ENCODE measurements at regions not wholly inside any gene's neighbourhood (a gene's known extent, or its start where the extent isn't known, plus 50 kb on each side); places are given as distances from the start of the nearest gene placed in this dataset.
"Not testable (repeated sequence)": the region's sequence is repeated elsewhere in the genome, so short reads cannot be mapped to it uniquely, and the experiment has no call there.

DNA sequence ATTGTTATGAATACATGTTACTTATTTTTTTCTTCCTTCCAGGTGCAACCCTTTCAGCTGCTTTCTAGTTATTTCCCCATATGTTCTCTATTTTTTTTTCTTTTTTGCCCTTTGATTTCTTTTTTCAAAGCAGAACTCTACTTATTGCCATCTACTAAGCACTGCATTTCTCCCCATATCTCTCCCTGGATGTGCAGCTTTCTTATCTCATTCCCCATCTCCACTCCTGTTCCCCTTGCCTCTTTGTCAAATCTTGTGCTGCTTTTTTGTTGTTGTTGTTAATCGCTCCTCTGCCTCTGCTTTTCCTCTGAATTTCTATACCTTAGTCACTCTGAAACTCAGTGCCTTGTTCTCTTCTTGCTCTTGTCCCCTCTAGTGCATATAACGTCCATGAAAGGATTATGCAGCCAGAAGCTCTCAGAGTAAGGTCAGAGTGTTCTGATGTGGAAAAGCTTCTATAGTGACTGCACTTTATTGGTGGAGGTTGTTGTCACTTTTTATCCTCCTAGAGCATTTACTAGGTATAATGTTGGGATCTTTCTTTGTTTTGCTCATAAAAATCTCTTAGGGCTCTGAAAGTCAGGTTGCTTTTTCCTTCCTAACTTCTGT is 51.1 kb upstream of the JADE1 start:
- no peak for DNase-seq (ENCODE audit: low read depth)

GRCh38 chr4:128757712-128758111 is 51.8 kb upstream of the JADE1 start:
- DNase-seq (ENCODE audit: low read depth): no peak

DNA sequence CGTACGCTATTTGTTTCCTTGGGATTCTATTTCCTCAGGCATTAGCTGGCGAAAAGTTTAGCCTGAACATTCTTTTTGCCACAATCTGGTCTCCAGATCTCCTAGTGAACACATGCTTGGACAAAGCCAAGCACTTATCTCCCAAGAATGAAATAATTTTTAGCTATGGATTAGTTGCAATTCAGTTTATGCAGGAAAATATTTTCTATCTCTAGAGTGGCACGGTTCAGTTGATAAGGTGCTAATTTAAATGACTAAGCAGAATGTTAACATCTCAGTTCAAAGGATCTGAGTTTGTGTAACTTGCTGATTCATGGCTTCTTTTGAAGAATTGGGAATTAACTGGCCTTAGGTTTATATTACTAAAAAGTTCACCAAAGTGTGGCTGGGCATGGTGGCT is 58.1 kb upstream of the JADE1 start:
- DNase-seq (ENCODE audit: low read depth): no peak

GRCh38 chr4:128741748-128742147 is 67.8 kb upstream of the JADE1 start:
- DNase-seq (ENCODE audit: low read depth): not testable (repeated sequence)

DNA sequence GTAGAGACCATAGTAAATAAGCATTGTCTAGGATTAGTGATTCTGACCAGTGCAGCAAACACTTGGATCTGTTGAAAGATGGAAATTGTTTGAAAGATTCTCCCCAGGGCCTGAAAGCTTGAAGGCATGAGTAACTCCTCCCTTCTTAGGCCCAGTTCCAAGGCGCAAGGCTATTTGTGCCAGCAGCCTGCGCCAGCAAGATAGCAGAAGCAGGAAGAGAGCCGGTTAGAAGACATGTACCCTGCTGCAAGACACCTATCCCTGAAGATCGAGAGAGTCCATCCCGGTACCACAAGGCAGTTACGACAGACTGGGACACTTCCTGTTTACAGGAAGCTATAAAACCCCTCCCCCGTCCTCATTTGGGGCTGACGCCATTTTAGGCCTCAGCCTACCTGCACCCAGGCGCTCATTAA is 72.4 kb upstream of the JADE1 start:
- DNase-seq (ENCODE audit: low read depth): no peak

GRCh38 chr4:128735714-128736113 is 73.8 kb upstream of the JADE1 start:
- DNase-seq (ENCODE audit: low read depth): no peak

DNA sequence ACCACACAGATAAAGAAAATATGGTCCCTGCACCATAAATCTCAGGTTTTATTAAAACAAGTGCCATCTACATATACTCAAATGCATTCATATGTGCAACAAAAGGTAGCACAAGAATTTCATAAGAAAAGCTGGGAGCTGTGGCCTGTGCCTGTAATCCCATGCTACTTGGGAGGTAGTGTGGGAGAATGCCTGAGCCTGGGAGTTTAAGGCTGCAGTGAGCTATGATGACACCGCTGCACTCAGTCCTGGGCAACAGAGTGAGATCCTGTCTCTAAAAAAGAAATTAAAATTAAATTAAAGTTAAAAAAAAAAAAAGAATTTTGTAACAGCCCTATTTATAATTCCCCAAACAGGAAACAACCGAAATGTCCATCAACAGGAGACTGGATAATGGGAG is 81.3 kb upstream of the JADE1 start:
- no peak for DNase-seq (ENCODE audit: low read depth)

- DNase-seq (ENCODE audit: low read depth): no peak
Measured at GRCh38 chr4:128727658-128728057, 81.8 kb upstream of the JADE1 start.

DNA sequence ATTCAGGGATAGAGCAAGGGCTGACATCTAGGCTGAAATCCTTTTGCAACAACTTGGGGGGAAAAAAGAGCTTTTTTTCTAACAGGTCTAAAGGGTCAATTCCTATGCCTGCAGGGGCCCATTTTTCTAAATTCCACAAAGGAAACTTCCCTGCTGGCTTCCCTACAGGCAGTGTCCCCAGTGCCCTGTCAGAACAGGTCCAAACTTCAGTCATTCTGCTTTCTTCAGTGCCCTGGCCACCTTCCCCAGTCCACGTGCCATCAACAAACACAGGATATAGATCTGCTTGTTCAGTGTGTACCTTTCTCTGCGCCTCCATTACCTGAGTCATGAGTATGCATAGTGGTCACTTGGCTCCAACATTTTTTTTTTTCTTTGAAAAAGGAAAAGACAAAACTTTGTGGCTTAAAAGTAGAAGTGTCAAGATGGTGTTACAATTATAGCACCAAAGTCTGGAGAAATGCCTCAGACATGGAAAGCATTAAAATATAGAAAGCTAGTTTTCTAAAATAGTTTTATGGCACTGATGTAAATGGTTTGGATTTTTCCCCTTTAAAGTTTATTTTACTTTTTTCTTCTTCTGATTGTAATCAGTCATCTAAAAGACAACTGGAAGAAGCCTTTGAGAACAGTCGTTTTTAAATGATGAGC is 84.0 kb upstream of the JADE1 start:
- DNase-seq (ENCODE audit: low read depth): no peak

- no peak for DNase-seq (ENCODE audit: low read depth)
Measured at GRCh38 chr4:128722911-128723310, 86.6 kb upstream of the JADE1 start.

- DNase-seq (ENCODE audit: low read depth): no peak
Measured at GRCh38 chr4:128721896-128722295, 87.6 kb upstream of the JADE1 start.

- DNase-seq (ENCODE audit: low read depth): no peak
Measured at GRCh38 chr4:128720270-128720669, 89.2 kb upstream of the JADE1 start.

GRCh38 chr4:128718768-128719167 is 90.7 kb upstream of the JADE1 start:
- DNase-seq (ENCODE audit: low read depth): no peak

GRCh38 chr4:128716338-128716737 is 93.2 kb upstream of the JADE1 start:
- DNase-seq (ENCODE audit: low read depth): no peak

DNA sequence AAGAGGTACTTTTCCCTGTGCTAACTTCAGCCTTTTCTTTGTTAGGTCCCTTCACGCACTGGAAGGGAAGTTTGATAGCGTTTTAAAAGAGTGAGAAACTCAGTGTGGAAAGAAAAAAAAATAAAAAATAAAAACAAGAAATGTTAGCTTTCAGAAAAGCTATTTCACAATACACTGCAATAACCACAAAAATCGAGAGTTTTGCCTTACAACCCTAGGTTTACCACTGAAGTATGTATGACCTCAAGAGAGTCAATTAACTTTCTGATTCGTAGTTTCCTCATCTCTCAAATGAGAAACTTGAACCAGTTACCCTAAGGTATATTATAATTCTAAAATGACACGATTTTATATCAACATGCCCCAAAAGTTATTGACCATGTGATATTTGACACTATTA is 93.9 kb upstream of the JADE1 start:
- no peak for DNase-seq (ENCODE audit: low read depth)

GRCh38 chr4:128711361-128711760 is 98.1 kb upstream of the JADE1 start:
- DNase-seq (ENCODE audit: low read depth): no peak

DNA sequence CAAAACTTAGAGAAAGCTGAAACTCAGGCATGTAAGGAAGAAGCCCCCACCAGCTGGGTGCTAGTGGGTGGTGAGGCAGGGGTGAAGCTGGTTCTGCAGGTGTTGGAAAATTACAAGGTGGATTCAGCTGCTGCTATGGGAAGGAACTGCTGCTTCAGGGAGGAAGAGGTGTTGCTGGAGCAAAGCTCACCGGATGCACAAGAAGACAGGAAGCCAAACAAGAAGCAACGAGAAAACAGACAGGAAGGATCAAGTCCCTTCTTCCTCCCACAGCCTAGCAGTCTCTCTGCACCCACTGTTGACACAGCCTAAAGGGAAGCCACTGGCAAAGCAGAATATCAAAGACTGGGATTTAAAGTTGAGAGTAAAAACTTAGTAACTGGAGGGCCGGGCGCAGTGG is 100.2 kb upstream of the JADE1 start:
- DNase-seq (ENCODE audit: low read depth): no peak

DNA sequence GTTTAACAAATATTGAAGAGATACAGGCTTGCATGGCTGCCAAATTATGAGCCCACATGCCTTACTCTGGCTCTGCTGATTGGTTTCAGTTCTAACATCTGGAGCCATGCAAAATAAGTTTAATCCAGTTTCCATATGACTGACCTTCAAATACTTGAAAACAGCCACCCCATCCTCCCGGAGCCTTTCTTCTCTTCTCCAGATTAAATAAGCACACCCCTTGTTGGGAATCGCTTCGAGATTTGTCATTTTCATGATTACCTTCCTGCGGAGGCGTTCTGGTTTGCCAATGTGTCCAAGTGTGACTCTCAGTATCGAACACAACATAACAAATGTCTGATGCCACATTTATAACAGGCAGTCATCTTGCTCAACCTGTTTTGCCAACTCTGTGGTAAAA is 101.6 kb upstream of the JADE1 start:
- DNase-seq (ENCODE audit: low read depth): no peak

- DNase-seq (ENCODE audit: low read depth): no peak
Measured at GRCh38 chr4:128703948-128704347, 105.6 kb upstream of the JADE1 start.

DNA sequence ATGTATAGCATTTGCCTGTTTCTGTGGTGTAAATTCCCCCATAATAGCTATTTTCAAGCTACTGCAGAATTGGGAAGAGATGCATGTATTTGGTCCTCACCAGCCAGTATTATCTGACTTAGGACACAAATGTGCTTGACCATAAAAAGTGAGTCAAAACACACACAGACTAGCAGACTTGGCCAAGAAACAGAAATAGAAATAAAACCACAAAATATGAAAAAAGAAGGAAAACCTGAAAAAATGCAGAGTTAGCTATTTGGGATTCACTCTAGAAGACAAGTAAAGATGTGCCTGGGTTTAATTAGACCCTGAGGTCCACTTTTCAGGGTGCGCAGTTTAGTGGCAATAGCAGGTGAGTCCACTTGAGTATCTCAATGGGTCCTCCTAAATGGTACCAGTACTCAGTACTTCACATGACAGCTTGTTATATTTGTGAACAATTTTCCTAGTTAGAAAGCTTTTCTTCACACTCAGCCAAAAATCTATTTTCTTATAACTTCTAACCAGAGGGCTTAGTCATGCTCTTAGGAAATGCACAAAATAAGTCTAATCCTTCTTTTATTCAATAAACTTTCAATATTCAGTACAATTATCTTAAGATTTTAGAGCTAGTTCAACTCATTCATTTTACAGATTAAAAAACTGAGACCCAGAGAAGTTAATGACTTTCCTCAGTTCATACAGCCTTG is 108.7 kb upstream of the JADE1 start:
- no peak for DNase-seq (ENCODE audit: low read depth)

GRCh38 chr4:128698386-128698785 is 111.1 kb upstream of the JADE1 start:
- DNase-seq (ENCODE audit: low read depth): no peak

DNA sequence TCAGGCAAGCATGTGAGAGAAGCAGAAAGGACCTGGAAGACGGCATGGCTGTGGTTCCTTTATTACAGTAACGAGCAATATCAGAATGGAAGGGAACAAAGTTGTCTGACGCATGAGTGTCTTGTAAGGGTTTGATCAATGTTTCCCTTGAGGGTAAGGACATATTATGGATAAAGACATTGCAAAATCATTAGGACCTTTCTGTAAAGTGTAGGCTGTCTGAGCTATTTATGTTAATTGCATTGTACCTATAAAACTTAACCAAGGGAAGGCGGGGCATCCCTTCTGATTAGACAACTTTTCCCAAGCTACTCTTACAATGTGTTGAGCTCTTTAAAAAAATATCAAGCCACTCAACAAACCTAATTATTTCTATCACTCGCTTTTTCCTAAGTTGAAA is 112.2 kb upstream of the JADE1 start:
- DNase-seq (ENCODE audit: low read depth): no peak

GRCh38 chr4:128690011-128690410 is 119.5 kb upstream of the JADE1 start:
- DNase-seq (ENCODE audit: low read depth): no peak
